ENCODE measurements at regions not wholly inside any gene's neighbourhood (a gene's known extent, or its start where the extent isn't known, plus 50 kb on each side); places are given as distances from the start of the nearest gene placed in this dataset.

DNA sequence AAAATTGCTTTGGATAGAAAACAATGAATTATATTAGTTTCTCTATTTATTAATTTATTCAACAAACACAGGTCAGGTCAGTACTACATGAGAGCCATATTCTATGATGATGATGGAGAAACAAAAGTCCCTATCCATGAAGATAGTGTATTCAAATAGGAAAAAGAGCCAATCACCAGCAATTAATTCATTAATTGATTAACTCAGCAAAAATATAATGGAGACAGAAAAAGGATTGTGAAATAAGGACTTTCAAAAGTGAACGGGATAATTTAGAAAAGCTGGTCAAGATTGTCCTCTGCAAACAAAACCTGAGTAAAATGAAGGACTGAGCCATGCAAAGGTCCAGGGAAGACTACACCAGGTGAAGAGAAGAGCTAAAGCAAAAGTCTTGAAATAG lies 1517.7 kb upstream of the CDH8 start:
- Histone ChIP-seq H3K79me2 (ENCODE audit: insufficient read depth, low read length) (no peaks in the 10 kb centered on the region), H3K27ac (ENCODE audit: insufficient read length, low read depth, low read length) (no peak overlapping the region), H3K9me3 (ENCODE audit: control insufficient read depth, low read depth, low read length) (no peaks in the 10 kb centered on the region), H2BK15ac (ENCODE audit: low read depth, low read length) (no peak overlapping the region), H4K91ac (ENCODE audit: insufficient read length, low read depth, low read length) (no peak overlapping the region), H2BK20ac (ENCODE audit: low read depth, low read length, poor library complexity, severe bottlenecking) (no peak overlapping the region), H4K8ac (replicated peaks; ENCODE audit: insufficient read length, low read depth, low read length) (no peak overlapping the region), H3K18ac (ENCODE audit: insufficient read length, low read depth, low read length) (no peak overlapping the region), H3K56ac (ENCODE audit: insufficient read length, low read depth, low read length) (no peak overlapping the region), H3K4me1 (ENCODE audit: insufficient read depth, low read length) (no peaks in the 10 kb centered on the region), H3K23ac (ENCODE audit: insufficient read length, low read depth, low read length) (no peak overlapping the region), H2AFZ (ENCODE audit: low read length) (no peak overlapping the region), H2BK120ac (ENCODE audit: low read depth, low read length, poor library complexity, severe bottlenecking) (no peak overlapping the region), H3K14ac (ENCODE audit: insufficient read depth, low read length) (no peak overlapping the region), H2BK5ac (ENCODE audit: insufficient read length, low read length) (no peak overlapping the region), H3K4me2 (ENCODE audit: insufficient read depth, insufficient read length, low read length) (no peak overlapping the region), H4K20me1 (ENCODE audit: control insufficient read depth, insufficient read depth, insufficient read length) (no peaks in the 10 kb centered on the region), H3K4ac (ENCODE audit: low read depth, low read length) (no peak overlapping the region), H3K27me3 (ENCODE audit: insufficient read depth, low read length) (no peaks in the 10 kb centered on the region), H2AK5ac (ENCODE audit: insufficient read length, low read length) (no peak overlapping the region), H4K5ac (ENCODE audit: insufficient read length, low read depth, low read length) (no peak overlapping the region), H3T11ph (ENCODE audit: low read length) (no peak overlapping the region), H3K9ac (ENCODE audit: extremely low read depth, insufficient read length, low read length) (no peak overlapping the region), H3K23me2 (ENCODE audit: insufficient read length, low read depth, low read length, poor library complexity, severe bottlenecking) (no peaks in the 10 kb centered on the region), H2BK12ac (ENCODE audit: insufficient read length, low read depth, low read length) (no peak overlapping the region), H3K79me1 (ENCODE audit: insufficient read depth, low read depth, low read length, poor library complexity, severe bottlenecking) (no peaks in the 10 kb centered on the region)
- TF ChIP-seq, protein P1, sequence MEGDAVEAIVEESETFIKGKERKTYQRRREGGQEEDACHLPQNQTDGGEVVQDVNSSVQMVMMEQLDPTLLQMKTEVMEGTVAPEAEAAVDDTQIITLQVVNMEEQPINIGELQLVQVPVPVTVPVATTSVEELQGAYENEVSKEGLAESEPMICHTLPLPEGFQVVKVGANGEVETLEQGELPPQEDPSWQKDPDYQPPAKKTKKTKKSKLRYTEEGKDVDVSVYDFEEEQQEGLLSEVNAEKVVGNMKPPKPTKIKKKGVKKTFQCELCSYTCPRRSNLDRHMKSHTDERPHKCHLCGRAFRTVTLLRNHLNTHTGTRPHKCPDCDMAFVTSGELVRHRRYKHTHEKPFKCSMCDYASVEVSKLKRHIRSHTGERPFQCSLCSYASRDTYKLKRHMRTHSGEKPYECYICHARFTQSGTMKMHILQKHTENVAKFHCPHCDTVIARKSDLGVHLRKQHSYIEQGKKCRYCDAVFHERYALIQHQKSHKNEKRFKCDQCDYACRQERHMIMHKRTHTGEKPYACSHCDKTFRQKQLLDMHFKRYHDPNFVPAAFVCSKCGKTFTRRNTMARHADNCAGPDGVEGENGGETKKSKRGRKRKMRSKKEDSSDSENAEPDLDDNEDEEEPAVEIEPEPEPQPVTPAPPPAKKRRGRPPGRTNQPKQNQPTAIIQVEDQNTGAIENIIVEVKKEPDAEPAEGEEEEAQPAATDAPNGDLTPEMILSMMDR (conservative IDR thresholded peaks at IDR 0.05): no peak
- Mint-ChIP-seq H3K36me3 (ENCODE audit: insufficient read depth in 1 of 3, low read depth in 3 of 3) (0 out of 7 replicates have a peak, but pooled peaks cover 0 to 4% (median 0%) of the 10 kb centered on the region in 3 experiments), H3K27ac (no peak overlapping the region), H3K4me1 (no peaks in the 10 kb centered on the region), H3K27me3 (ENCODE audit: low read depth) (no peaks in the 10 kb centered on the region), H3K9me3 (peaks cover 2 to 4% of the 10 kb centered on the region in 2 experiments; a peak in 1 of 5 replicates), H3K4me3 (no peak overlapping the region)
- WGBS (ENCODE audit: extremely low coverage, insufficient read length, low lambda C conversion rate): no CpG with 5 or more reads among the region's 1 CpG
- DNase-seq: no peak

All from H9 (cell line).